DND-41 (cell line): ENCODE measurements at regions not wholly inside any gene's neighbourhood (a gene's known extent, or its start where the extent isn't known, plus 50 kb on each side); places are given as distances from the start of the nearest gene placed in this dataset.

Experiments used
- EZH2 ChIP-seq: IDR thresholded peaks from 3 replicates; pipeline ENCODE4 v1.6.1; 2012; ENCODE audit warnings: borderline replicate concordance, low read depth, mild to moderate bottlenecking, moderate library complexity, low read length, inconsistent platforms; ENCODE audit not compliant: severe bottlenecking
- TF ChIP-seq, protein P1 (sequence below): IDR thresholded peaks from 2 replicates; pipeline ENCODE4 v1.5.1; 2012; ENCODE audit warnings: borderline replicate concordance, low read length, moderate library complexity, mild to moderate bottlenecking; ENCODE audit not compliant: poor library complexity, severe bottlenecking; ENCODE audit errors: extremely low read depth

DNA sequence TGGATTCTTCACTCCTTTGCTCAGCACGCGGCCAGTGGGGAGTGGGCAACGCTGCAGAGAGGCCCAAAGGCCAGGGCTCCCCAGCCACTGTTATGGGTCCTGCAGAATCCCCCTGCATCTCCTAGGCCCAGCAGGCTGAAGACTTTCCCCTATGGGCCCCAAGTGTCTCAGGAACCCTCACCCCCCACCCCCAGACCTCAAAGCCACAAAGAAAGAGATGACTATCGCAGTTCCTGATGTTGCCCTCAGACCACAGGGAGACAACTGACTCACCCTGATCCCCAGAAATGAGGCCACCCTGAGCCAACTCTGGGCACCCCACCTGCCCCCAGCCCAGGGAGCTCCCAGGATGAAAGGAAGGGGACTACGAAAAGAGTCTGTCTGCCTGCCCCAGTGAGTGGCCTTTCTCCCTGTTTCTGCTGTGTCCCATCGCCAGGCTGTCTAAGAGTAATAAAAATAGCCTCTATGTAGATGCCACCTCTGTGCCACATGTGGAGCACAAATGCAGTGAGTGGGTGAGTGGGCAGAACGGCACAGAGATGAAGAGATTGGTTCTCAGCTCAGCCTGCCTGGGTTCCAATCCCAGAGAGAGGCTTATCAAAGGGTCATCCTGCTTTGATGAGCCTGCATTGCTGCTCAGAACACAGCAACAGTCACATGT is 283.0 kb downstream of the UACA start:
- TF ChIP-seq, protein P1, sequence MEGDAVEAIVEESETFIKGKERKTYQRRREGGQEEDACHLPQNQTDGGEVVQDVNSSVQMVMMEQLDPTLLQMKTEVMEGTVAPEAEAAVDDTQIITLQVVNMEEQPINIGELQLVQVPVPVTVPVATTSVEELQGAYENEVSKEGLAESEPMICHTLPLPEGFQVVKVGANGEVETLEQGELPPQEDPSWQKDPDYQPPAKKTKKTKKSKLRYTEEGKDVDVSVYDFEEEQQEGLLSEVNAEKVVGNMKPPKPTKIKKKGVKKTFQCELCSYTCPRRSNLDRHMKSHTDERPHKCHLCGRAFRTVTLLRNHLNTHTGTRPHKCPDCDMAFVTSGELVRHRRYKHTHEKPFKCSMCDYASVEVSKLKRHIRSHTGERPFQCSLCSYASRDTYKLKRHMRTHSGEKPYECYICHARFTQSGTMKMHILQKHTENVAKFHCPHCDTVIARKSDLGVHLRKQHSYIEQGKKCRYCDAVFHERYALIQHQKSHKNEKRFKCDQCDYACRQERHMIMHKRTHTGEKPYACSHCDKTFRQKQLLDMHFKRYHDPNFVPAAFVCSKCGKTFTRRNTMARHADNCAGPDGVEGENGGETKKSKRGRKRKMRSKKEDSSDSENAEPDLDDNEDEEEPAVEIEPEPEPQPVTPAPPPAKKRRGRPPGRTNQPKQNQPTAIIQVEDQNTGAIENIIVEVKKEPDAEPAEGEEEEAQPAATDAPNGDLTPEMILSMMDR = no peak
- TF ChIP-seq EZH2 = no peak
